ENCODE measurements at regions not wholly inside any gene's neighbourhood (a gene's known extent, or its start where the extent isn't known, plus 50 kb on each side); places are given as distances from the start of the nearest gene placed in this dataset.

GRCh38 chrX:20500171-20500865 is 233.6 kb upstream of the RPS6KA3 start:
- TF ChIP-seq, protein P1, sequence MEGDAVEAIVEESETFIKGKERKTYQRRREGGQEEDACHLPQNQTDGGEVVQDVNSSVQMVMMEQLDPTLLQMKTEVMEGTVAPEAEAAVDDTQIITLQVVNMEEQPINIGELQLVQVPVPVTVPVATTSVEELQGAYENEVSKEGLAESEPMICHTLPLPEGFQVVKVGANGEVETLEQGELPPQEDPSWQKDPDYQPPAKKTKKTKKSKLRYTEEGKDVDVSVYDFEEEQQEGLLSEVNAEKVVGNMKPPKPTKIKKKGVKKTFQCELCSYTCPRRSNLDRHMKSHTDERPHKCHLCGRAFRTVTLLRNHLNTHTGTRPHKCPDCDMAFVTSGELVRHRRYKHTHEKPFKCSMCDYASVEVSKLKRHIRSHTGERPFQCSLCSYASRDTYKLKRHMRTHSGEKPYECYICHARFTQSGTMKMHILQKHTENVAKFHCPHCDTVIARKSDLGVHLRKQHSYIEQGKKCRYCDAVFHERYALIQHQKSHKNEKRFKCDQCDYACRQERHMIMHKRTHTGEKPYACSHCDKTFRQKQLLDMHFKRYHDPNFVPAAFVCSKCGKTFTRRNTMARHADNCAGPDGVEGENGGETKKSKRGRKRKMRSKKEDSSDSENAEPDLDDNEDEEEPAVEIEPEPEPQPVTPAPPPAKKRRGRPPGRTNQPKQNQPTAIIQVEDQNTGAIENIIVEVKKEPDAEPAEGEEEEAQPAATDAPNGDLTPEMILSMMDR (IDR thresholded peaks at IDR 0.05): no peak
- no peak for TF ChIP-seq POLR2A (IDR thresholded peaks at IDR 0.05)
